GM18502 (cell line): ENCODE measurements at regions not wholly inside any gene's neighbourhood (a gene's known extent, or its start where the extent isn't known, plus 50 kb on each side); places are given as distances from the start of the nearest gene placed in this dataset.
"Not testable (repeated sequence)": the region's sequence is repeated elsewhere in the genome, so short reads cannot be mapped to it uniquely, and the experiment has no call there.

Experiments
- ATAC-seq: cut with Tn5 transposase; IDR thresholded peaks from one replicate; pipeline ENCODE4 v1.9.1; 2021; ENCODE audit warnings: mild to moderate bottlenecking; ENCODE audit not compliant: unreplicated experiment, poor library complexity

- no peak for ATAC-seq
These were observed 507.6 kb downstream of the PCNX1 start for GRCh38 chr14:71414631-71415403.

DNA sequence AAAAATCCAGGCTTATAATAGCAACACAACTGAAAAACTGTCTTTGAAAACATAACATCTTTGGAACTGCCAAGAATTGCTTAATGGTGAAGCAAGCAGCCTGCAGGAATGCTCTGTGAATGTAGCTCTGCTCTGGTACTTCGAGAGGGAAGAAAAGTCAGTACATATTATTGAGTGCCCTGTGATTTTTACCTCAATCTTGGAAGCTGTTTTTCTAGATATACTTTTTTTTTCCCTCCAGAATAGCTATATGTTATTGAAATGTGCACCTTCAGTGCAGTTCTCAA is 508.1 kb downstream of the PCNX1 start:
- ATAC-seq: no peak

DNA sequence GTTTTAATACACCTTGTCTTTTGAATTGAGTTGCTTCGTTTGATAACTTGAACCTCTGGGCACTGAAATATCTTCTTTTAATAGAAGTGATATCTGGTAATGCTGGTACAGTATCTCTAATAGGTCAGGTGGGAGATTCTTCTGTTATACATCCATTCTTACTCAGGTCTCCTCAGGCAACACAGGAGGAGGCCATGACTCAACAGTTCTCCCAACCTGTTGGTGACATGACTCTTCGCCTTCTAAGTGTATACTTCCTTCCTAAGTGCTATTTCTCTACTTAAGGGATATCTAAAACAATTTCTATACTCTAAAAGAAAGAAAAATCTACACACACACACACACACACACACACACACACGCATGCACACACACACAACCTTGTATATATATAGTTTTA is 509.1 kb downstream of the PCNX1 start:
- no peak for ATAC-seq

DNA sequence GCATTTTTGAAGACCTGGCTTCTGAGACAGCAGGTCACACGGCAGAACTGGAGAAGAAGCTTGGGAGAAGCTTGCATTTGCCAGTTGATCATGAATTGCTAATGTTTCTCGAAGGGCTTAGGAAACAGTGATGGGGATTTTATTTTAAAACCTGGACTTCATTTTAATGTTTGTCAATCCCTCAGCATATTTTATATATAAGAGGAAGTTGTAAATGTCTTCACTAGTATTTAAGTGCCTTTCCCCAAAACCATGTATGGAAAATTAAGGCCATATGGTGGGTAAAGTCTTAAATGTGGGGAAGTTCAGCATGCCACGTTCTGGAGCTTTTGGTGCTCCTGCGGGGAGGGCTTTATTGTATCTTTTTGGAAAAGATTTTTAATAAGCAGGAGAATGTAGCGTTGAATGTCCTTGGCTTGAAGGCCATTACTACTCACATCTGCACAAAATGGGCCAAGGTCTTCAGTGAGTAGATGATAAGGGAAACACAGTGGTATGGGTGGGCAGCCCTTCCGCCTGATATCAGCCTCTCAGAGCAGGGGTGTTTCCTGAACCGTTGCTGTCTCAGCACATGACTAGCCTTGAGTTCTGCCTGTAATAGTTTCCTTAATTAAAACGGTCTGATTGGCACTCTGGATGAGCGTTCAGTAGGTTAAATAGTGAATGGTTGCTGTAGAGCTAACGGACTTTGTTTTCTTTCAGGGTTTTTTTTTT is 511.4 kb downstream of the PCNX1 start:
- ATAC-seq: no peak

DNA sequence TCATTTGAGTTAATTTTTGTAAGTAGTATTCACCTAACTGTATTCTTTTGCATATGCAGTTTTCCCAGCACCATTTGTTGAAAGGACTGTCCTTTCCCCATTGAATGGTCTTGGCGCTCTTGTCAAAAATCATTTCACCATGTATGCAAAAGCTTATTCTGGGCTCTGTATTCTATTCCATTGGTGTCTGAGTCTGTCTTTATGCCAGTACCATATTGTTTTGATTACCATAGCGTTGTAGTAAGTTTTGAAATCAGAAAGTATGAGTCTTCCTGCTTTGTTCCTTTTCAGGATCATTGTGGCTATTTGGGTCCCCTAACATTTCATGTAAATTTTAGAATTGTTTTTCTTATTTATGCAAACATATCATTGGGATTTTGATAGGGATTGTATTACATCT is 508.7 kb upstream of the RGS6 start:
- ATAC-seq: no peak

- no peak for ATAC-seq
These were observed 507.3 kb upstream of the RGS6 start for GRCh38 chr14:71424941-71425340.

GRCh38 chr14:71426001-71426400 is 506.2 kb upstream of the RGS6 start:
- no peak for ATAC-seq

GRCh38 chr14:71429902-71430301 is 502.3 kb upstream of the RGS6 start:
- no peak for ATAC-seq

DNA sequence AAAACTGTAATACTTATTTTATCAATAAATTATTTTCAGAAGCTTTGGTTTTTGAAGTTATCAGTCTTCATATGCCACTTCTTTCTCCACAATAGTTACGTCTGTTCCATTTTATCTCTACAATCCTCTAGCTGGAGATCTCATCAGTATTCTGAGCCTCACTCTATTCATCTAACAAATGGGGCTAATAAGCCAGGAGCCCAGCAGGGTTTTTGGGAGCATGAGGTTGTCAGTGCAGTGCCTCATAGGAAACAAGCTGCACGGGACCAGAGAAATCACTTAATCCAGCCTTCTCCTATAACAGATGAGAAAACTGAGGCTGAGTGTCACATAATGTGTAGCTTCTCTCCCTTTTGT is 501.9 kb upstream of the RGS6 start:
- no peak for ATAC-seq

DNA sequence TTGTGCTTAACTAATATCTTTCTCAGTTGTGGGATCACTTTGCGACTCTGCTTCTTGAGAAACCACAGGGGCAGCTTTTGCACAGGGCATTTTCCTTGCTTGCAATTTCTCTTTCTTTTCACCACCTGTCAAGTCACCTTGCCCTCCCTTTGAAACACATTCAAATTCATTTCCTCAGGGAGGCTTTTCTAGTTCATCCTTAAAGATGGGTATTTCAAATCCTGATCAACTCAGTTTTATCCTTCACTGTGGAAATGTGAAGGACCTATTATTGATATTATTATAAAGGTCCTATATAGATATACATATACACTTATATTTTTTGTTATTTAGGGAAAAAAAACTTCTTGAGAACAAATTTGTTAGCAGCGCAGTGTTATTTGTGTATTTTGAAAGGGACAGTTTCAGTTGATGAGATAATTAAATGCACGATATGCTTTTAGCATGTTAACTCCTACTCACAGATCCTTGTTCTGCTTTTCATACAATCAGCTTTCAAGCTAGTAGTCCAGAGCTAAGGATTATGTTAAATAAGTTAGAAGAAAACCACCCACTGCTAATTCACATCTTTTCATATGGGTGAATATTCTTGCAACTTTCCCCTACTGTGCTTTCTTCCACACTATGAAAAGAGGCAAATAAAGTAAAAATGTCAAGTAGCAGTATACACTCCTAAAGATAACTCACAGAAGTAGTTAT is 501.4 kb upstream of the RGS6 start:
- ATAC-seq: no peak

- no peak for ATAC-seq
These were observed 499.7 kb upstream of the RGS6 start for GRCh38 chr14:71432334-71433110.

GRCh38 chr14:71433303-71433702 is 498.9 kb upstream of the RGS6 start:
- ATAC-seq: no peak

DNA sequence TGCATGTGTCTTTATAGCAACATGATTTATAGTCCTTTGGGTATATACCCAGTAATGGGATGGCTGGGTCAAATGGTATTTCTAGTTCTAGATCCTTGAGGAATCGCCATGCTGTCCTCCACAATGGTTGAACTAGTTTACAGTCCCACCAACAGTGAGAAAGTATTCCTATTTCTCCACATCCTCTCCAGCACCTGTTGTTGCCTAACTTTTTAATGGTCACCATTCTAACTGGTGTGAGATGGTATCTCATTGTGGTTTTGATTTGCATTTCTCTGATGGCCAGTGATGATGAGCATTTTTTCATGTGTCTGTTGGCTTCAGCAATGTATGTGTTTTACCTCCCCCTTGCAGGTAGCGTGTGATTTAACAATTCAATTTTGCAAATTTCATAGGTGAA is 496.6 kb upstream of the RGS6 start:
- not testable (repeated sequence) for ATAC-seq

DNA sequence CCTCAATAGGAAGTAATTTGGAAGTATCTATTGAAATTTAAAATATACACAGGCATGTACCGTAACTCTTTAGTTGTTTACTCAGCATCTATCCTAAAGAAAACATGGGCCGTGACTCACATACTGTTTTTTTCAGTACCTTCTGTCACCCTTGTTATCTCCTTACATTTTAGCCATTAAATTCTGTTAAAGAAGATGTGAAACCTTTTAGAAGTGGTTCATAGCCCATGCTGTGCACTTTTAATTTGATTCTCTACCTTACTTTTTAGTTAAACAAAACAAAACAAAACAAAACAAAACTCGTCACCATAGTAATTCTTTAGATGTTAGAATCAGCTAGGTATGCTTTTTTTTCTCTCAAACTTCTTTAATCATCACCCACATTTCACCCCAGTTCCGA is 494.4 kb upstream of the RGS6 start:
- no peak for ATAC-seq

DNA sequence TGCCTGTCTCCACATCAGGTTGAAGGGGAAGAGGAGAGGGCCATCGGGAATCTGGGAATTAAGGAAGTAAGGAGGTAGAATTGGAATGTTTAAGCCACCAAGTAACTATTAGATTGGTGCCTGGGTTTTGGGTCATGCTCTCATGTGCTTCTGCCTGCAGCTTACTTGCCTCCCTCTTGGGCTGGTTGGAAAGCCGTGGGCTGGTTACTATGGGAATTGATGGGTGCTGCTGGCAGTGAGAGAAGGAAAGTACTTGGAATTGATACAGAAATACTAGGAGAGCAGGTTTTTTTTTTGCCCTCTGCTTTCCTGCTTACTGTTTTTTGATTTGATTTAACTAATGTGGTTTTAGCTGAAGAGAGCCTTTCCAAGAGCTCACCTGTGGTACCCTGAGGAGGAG is 493.5 kb upstream of the RGS6 start:
- no peak for ATAC-seq

GRCh38 chr14:71441126-71441525 is 491.1 kb upstream of the RGS6 start:
- ATAC-seq: no peak

- ATAC-seq: no peak
These were observed 488.0 kb upstream of the RGS6 start for GRCh38 chr14:71444030-71444822.

- no peak for ATAC-seq
These were observed 483.6 kb upstream of the RGS6 start for GRCh38 chr14:71448431-71449315.
